ENCODE measurements at regions not wholly inside any gene's neighbourhood (a gene's known extent, or its start where the extent isn't known, plus 50 kb on each side); places are given as distances from the start of the nearest gene placed in this dataset.

DNA sequence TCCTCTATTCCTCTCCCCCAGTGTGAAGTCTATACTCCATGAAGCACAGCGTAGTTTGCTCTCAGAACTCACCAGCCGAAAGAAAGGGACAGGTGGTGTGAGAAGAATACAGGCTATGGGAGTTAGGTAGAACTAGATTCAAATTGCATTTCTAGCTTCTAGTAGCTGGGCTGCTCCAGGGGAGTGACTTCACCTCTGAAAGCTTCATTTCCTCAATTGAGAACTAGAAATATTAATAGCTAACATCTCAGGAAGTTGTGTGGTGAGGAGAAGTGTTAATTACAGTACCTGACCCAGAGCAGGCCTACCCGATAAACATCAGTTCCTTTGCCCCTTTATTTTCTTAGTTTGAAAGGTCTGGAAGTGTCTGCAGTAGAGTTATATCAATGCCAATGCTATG lies 484.7 kb upstream of the TENM4 start:
- Histone ChIP-seq H3K27ac (replicated peaks) (no peak overlapping the region), H3K4me3 (replicated peaks; ENCODE audit: insufficient read depth, low read length) (no peak overlapping the region), H3K27me3 (ENCODE audit: insufficient read depth, poor library complexity, severe bottlenecking) (no peaks in the 10 kb centered on the region)
- DNase-seq (ENCODE audit: low read depth in 1 of 2, low spot score in 1 of 2), result no peak
- TF ChIP-seq SPI1 (IDR thresholded peaks at IDR 0.05; ENCODE audit: borderline replicate concordance, low read depth), result no peak
- TF ChIP-seq GABPA (IDR thresholded peaks at IDR 0.05; ENCODE audit: low read depth), result no peak
- TF ChIP-seq, protein P1, sequence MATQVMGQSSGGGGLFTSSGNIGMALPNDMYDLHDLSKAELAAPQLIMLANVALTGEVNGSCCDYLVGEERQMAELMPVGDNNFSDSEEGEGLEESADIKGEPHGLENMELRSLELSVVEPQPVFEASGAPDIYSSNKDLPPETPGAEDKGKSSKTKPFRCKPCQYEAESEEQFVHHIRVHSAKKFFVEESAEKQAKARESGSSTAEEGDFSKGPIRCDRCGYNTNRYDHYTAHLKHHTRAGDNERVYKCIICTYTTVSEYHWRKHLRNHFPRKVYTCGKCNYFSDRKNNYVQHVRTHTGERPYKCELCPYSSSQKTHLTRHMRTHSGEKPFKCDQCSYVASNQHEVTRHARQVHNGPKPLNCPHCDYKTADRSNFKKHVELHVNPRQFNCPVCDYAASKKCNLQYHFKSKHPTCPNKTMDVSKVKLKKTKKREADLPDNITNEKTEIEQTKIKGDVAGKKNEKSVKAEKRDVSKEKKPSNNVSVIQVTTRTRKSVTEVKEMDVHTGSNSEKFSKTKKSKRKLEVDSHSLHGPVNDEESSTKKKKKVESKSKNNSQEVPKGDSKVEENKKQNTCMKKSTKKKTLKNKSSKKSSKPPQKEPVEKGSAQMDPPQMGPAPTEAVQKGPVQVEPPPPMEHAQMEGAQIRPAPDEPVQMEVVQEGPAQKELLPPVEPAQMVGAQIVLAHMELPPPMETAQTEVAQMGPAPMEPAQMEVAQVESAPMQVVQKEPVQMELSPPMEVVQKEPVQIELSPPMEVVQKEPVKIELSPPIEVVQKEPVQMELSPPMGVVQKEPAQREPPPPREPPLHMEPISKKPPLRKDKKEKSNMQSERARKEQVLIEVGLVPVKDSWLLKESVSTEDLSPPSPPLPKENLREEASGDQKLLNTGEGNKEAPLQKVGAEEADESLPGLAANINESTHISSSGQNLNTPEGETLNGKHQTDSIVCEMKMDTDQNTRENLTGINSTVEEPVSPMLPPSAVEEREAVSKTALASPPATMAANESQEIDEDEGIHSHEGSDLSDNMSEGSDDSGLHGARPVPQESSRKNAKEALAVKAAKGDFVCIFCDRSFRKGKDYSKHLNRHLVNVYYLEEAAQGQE (IDR thresholded peaks at IDR 0.05; ENCODE audit: insufficient replicate concordance, low read depth), result no peak
- TF ChIP-seq POLR2AphosphoS5 (IDR thresholded peaks at IDR 0.05; ENCODE audit: low read depth), result no peak
- TF ChIP-seq, protein P2, sequence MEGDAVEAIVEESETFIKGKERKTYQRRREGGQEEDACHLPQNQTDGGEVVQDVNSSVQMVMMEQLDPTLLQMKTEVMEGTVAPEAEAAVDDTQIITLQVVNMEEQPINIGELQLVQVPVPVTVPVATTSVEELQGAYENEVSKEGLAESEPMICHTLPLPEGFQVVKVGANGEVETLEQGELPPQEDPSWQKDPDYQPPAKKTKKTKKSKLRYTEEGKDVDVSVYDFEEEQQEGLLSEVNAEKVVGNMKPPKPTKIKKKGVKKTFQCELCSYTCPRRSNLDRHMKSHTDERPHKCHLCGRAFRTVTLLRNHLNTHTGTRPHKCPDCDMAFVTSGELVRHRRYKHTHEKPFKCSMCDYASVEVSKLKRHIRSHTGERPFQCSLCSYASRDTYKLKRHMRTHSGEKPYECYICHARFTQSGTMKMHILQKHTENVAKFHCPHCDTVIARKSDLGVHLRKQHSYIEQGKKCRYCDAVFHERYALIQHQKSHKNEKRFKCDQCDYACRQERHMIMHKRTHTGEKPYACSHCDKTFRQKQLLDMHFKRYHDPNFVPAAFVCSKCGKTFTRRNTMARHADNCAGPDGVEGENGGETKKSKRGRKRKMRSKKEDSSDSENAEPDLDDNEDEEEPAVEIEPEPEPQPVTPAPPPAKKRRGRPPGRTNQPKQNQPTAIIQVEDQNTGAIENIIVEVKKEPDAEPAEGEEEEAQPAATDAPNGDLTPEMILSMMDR (IDR thresholded peaks at IDR 0.05; ENCODE audit: insufficient read depth, low read length), result no peak

DNA sequence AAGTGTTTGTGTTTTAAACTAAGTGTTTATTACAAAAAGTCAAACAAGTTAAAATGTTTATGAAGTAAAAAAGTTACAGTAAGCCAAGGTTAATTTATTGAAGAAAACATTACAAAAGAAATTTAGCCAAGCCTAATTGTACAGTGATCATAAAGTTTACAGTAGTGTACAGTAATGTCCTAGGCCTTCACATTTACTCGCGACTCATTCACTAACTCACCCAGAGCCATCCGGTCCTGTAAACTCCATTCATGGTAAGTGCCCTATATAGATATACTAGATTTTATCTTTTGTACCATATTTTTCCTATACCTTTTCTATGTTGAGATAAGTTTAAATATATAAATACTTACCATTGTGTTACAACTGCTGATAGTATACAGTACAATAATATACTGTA lies 481.8 kb upstream of the TENM4 start:
- no peak overlapping the region for H3K4me3 ChIP-seq (replicated peaks; ENCODE audit: insufficient read depth, low read length)
- DNase-seq (ENCODE audit: low read depth in 1 of 2, low spot score in 1 of 2), result no peak
- TF ChIP-seq SPI1 (IDR thresholded peaks at IDR 0.05; ENCODE audit: borderline replicate concordance, low read depth) (no peak), POLR2AphosphoS5 (IDR thresholded peaks at IDR 0.05; ENCODE audit: low read depth) (no peak), GABPA (IDR thresholded peaks at IDR 0.05; ENCODE audit: low read depth) (no peak)
- TF ChIP-seq, protein P1 (IDR thresholded peaks at IDR 0.05; ENCODE audit: insufficient replicate concordance, low read depth), result no peak
- TF ChIP-seq, protein P2 (IDR thresholded peaks at IDR 0.05; ENCODE audit: insufficient read depth, low read length), result no peak
- no peak overlapping the region for H3K27ac ChIP-seq (replicated peaks)
- no peaks in the 10 kb centered on the region for H3K27me3 ChIP-seq (ENCODE audit: insufficient read depth, poor library complexity, severe bottlenecking)

DNA sequence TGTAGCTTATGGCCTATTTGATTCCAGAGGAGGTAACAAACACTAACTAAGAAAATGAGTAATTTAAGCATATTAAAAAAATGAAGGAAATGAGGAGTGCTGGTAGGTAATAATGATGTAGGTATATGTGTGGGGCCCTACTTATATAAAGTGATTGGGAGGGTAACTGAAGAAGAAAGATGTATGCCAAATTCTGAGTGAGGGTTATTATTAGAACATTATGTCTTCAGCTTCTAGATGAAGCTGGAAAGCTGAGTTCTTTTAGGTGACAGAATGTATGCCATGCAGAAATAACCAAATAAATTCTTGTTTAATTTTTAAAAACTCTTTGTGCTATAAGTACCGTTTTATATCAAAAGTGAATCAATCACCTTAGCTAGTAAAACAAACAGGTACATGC lies 479.6 kb upstream of the TENM4 start:
- TF ChIP-seq, protein P1 (IDR thresholded peaks at IDR 0.05; ENCODE audit: insufficient replicate concordance, low read depth), result no peak
- TF ChIP-seq POLR2AphosphoS5 (IDR thresholded peaks at IDR 0.05; ENCODE audit: low read depth) (no peak), GABPA (IDR thresholded peaks at IDR 0.05; ENCODE audit: low read depth) (no peak), SPI1 (IDR thresholded peaks at IDR 0.05; ENCODE audit: borderline replicate concordance, low read depth) (no peak)
- TF ChIP-seq, protein P2 (IDR thresholded peaks at IDR 0.05; ENCODE audit: insufficient read depth, low read length), result no peak
- no peak overlapping the region for H3K27ac ChIP-seq (replicated peaks)
- H3K4me3 ChIP-seq (replicated peaks; ENCODE audit: insufficient read depth, low read length), result no peak overlapping the region
- H3K27me3 ChIP-seq (ENCODE audit: insufficient read depth, poor library complexity, severe bottlenecking), result no peaks in the 10 kb centered on the region
- DNase-seq (ENCODE audit: low read depth in 1 of 2, low spot score in 1 of 2), result no peak

Data from HL-60 (cell line).